ENCODE measurements at regions not wholly inside any gene's neighbourhood (a gene's known extent, or its start where the extent isn't known, plus 50 kb on each side); places are given as distances from the start of the nearest gene placed in this dataset.

GRCh38 chr11:71356280-71356876 is 91.8 kb downstream of the DHCR7 start:
- no peaks in the 10 kb centered on the region; the same call in none of the 2 replicates for H3K27me3 ChIP-seq (replicated peaks; ENCODE audit: control insufficient read depth, insufficient read depth, low read length)
- TF ChIP-seq CTCF (IDR thresholded peaks at IDR 0.05; ENCODE audit: insufficient read depth, low read length, poor library complexity, severe bottlenecking): no peak
- H3K4me3 ChIP-seq (replicated peaks; ENCODE audit: low read depth, low read length): no peak overlapping the region
- DNase-seq (ENCODE audit: extremely low read depth, insufficient read length): no peak
- H3K36me3 ChIP-seq (ENCODE audit: control insufficient read depth, insufficient read depth, low read length): no peaks in the 10 kb centered on the region

- no peak for TF ChIP-seq CTCF (IDR thresholded peaks at IDR 0.05; ENCODE audit: insufficient read depth, low read length, poor library complexity, severe bottlenecking)
- Histone ChIP-seq H3K36me3 (ENCODE audit: control insufficient read depth, insufficient read depth, low read length) (no peaks in the 10 kb centered on the region), H3K4me3 (replicated peaks; ENCODE audit: low read depth, low read length) (no peak overlapping the region), H3K27me3 (replicated peaks; ENCODE audit: control insufficient read depth, insufficient read depth, low read length) (no peaks in the 10 kb centered on the region; the same call in none of the 2 replicates)
- no peak for DNase-seq (ENCODE audit: extremely low read depth, insufficient read length)
Observed at GRCh38 chr11:71355281-71355680, 92.9 kb downstream of the DHCR7 start.

DNA sequence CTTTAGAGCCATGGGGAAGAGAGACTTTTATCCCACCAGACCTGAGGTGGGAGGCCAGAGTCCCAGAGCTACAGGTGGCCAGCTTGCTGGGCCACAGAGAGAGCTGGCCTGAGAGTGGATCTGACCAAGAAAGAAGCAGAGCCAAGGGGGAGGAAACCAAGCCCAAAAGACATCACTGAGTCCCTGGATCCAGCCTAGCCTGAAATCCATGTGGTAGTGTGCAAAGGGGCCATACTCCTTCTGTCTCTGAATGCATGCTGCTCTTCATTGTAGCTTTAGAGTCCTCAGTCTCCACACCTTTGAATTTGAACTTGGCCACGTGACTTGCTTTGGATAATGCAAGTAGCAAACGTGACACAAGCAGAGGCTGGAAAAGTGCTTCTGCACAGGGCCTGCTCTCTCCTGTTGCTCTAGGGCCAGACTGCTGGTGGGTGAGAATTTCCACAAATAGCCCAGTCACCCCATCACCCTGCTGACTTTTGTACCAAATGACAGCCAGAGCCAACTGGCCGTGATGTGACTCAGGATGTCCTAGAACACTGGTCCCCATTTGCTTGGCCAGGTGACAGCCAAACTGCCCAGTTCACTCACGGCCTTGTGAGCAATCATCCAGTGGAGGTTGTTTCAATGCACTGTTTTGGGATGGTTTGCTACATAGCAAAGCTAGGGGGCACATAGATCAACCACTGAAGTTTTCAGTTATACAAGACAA is 93.6 kb downstream of the DHCR7 start:
- no peak overlapping the region for H3K4me3 ChIP-seq (replicated peaks; ENCODE audit: low read depth, low read length)
- no peaks in the 10 kb centered on the region; the same call in none of the 2 replicates for H3K27me3 ChIP-seq (replicated peaks; ENCODE audit: control insufficient read depth, insufficient read depth, low read length)
- DNase-seq (ENCODE audit: extremely low read depth, insufficient read length): no peak
- TF ChIP-seq CTCF (IDR thresholded peaks at IDR 0.05; ENCODE audit: insufficient read depth, low read length, poor library complexity, severe bottlenecking): no peak
- no peaks in the 10 kb centered on the region for H3K36me3 ChIP-seq (ENCODE audit: control insufficient read depth, insufficient read depth, low read length)

GRCh38 chr11:71352748-71353147 is 95.4 kb downstream of the DHCR7 start:
- Histone ChIP-seq H3K36me3 (ENCODE audit: control insufficient read depth, insufficient read depth, low read length) (no peaks in the 10 kb centered on the region), H3K4me3 (replicated peaks; ENCODE audit: low read depth, low read length) (no peak overlapping the region), H3K27me3 (replicated peaks; ENCODE audit: control insufficient read depth, insufficient read depth, low read length) (no peaks in the 10 kb centered on the region; the same call in 1 of the 2 replicates)
- no peak for DNase-seq (ENCODE audit: extremely low read depth, insufficient read length)
- no peak for TF ChIP-seq CTCF (IDR thresholded peaks at IDR 0.05; ENCODE audit: insufficient read depth, low read length, poor library complexity, severe bottlenecking)

DNA sequence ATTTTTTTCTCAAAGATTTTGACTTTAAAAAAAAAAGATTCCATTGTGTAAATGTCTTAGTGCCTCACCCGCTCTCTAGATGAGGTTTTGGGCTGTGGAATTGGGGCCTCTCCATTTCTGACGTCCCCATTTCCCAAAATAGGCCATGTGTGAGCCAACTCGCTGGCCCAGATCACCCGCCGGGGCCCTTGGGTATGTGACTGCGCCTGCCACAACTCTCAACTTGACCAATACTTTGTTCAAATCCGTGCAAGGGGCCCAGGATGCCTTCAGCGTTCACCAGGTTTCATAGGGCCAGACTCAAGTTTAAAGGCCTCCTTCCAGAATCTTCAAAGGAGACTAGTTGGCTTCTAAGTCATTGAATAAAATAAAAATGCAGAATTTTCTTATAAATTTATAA is 96.0 kb downstream of the DHCR7 start:
- H3K27me3 ChIP-seq (replicated peaks; ENCODE audit: control insufficient read depth, insufficient read depth, low read length): no peaks in the 10 kb centered on the region; the same call in 1 of the 2 replicates
- no peak for DNase-seq (ENCODE audit: extremely low read depth, insufficient read length)
- TF ChIP-seq CTCF (IDR thresholded peaks at IDR 0.05; ENCODE audit: insufficient read depth, low read length, poor library complexity, severe bottlenecking): no peak

More for the DNA sequence above, 96.0 kb downstream of the DHCR7 start:
- Histone ChIP-seq H3K36me3 (ENCODE audit: control insufficient read depth, insufficient read depth, low read length) (no peaks in the 10 kb centered on the region), H3K4me3 (replicated peaks; ENCODE audit: low read depth, low read length) (no peak overlapping the region)
